Muscle layer of duodenum (tissue), 2 donors: ENCODE measurements at regions not wholly inside any gene's neighbourhood (a gene's known extent, or its start where the extent isn't known, plus 50 kb on each side); places are given as distances from the start of the nearest gene placed in this dataset.

Source experiments
- H3K27ac ChIP-seq: one replicate; pipeline ENCODE4 v1.7.0; 2013; ENCODE audit warnings: mild to moderate bottlenecking, low read length
- H3K27me3 ChIP-seq: one replicate; pipeline ENCODE4 v1.7.0; 2013; ENCODE audit warnings: low read depth, mild to moderate bottlenecking, control low read depth, low read length
- H3K36me3 ChIP-seq, 2 donors: one replicate each; pipeline ENCODE4 v1.7.0; 2013; ENCODE audit warnings: low read length in 2 of 2, control low read depth in 1 of 2, mild to moderate bottlenecking in 1 of 2; ENCODE audit not compliant: insufficient read depth in 2 of 2, control insufficient read depth in 1 of 2
- H3K4me1 ChIP-seq, 2 donors: one replicate each; pipeline ENCODE4 v1.7.0; 2013; ENCODE audit warnings: low read length in 2 of 2, mild to moderate bottlenecking in 2 of 2, control low read depth in 1 of 2, moderate library complexity in 1 of 2; ENCODE audit not compliant: insufficient read depth in 2 of 2, control insufficient read depth in 1 of 2
- H3K4me3 ChIP-seq, 2 donors: one replicate each; pipeline ENCODE4 v1.7.0; 2013; ENCODE audit warnings: low read length in 2 of 2, low read depth in 1 of 2, mild to moderate bottlenecking in 1 of 2
- H3K9me3 ChIP-seq, 2 donors: one replicate each; pipeline ENCODE4 v1.7.0; 2013; ENCODE audit warnings: low read length in 2 of 2, control low read depth in 1 of 2, mild to moderate bottlenecking in 1 of 2; ENCODE audit not compliant: control insufficient read depth in 1 of 2
- donor health status: healthy.

GRCh38 chr10:129275886-129276285, 191.2 kb upstream of the MGMT start:
- Histone ChIP-seq H3K36me3 (no peaks in the 10 kb centered on the region), H3K27me3 (no peaks in the 10 kb centered on the region), H3K4me3 (no peak overlapping the region), H3K9me3 (no peaks in the 10 kb centered on the region), H3K27ac (no peak overlapping the region), H3K4me1 (no peaks in the 10 kb centered on the region)

DNA sequence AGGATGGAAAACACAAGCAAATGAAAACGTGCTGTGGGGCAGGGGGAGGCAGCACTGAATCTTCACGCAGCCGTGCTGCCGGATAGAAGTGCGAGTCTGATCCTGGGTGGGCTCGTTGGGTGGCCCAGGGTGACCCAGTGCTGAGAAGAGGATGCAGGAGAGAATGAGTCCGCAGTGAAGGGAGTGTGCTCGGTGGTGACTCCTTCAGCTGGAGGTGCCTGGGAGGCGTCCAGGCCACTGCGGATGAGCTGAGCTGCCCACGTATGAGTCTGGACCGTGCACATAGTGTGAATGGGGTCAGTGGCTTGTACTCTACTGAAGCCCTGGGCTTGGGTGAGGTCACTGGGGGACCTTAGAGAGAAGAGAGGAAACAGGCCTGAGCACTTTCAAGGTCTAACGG, 190.0 kb upstream of the MGMT start:
- Histone ChIP-seq H3K27me3 (no peaks in the 10 kb centered on the region), H3K36me3 (no peaks in the 10 kb centered on the region), H3K27ac (no peak overlapping the region), H3K4me3 (no peak overlapping the region), H3K4me1 (no peaks in the 10 kb centered on the region), H3K9me3 (peaks cover 0 to 4% of the 10 kb centered on the region in 2 donors)

- no peak overlapping the region for H3K27ac ChIP-seq
- no peaks in the 10 kb centered on the region for H3K36me3 ChIP-seq
- H3K27me3 ChIP-seq, result no peaks in the 10 kb centered on the region
- H3K4me3 ChIP-seq, result no peak overlapping the region
- H3K4me1 ChIP-seq, result no peaks in the 10 kb centered on the region
- peaks cover 0 to 4% of the 10 kb centered on the region in 2 donors for H3K9me3 ChIP-seq
Observed at GRCh38 chr10:129277841-129278240, 189.2 kb upstream of the MGMT start.

DNA sequence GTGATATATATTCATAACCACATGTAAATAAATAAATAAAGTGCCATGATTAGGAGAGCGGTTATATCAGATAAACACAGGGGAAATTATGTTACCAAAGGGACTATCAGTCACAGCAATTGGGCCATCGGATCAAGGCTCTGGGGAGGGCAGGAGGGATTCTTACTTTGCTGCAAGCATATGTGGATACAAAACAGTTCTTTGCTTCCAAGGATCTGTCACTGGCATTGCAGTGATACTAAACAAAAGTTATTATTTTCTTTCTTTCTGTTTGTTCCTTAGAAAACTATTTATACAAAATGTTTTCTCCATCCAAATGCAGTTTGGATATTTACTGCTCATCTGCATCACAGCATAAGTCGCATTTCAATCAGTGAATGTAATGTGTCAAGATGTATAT, 188.4 kb upstream of the MGMT start:
- Histone ChIP-seq H3K4me1 (no peaks in the 10 kb centered on the region), H3K27me3 (no peaks in the 10 kb centered on the region), H3K36me3 (no peaks in the 10 kb centered on the region), H3K4me3 (no peak overlapping the region), H3K27ac (no peak overlapping the region), H3K9me3 (peaks cover 0 to 4% of the 10 kb centered on the region in 2 donors)

DNA sequence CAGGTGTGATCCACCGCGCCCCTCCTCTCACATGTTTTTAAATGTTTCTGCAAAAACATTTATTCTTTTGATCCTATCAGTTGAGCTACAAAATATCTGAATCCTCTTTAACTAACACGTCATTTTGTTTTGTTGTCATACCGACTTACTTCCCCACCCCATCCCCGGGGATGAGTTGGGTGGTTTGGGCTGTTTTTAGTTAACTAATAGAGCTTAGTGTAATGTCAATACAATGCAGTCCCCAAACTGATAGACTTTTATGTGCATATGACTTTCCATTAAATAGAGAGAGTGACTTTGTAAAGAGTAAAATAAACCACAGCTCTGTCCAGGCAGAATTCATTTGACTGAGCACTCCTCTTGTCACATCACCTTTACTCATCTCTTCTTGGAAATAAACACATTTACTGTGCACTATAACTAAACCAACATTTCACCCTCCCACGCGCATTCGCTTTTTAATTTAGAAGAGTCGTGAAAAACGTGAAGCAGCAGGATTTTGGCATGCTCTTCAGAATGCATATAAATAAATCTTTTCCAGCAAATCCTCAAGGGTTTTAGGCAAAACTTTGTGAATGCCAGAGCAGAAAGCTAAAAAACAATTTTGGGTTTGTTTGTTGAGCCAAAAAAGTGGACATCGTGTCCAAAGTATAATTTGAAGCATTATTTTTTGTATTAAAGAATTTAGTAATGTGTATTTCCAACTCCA, 187.4 kb upstream of the MGMT start:
- Histone ChIP-seq H3K4me3 (no peak overlapping the region), H3K27me3 (no peaks in the 10 kb centered on the region), H3K27ac (no peak overlapping the region), H3K9me3 (peaks cover 0 to 4% of the 10 kb centered on the region in 2 donors), H3K36me3 (no peaks in the 10 kb centered on the region), H3K4me1 (no peaks in the 10 kb centered on the region)

DNA sequence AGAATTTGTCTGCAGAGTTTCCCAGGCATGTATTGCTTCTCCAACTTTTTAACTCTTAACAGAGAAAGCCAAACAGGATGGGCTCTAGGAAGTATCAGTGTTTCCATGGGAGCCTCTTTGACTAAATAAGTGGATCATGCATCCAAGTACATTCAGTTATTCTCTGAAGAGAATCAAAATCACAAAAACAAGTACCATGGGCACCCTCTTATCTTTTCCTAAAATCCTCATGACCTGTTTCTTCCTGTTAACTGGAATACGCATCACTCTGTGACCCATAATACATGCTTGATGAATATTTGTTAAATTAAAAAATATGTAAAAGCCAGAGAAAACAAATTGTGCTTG, 186.9 kb upstream of the MGMT start:
- Histone ChIP-seq H3K9me3 (peaks cover 0 to 4% of the 10 kb centered on the region in 2 donors), H3K27ac (no peak overlapping the region), H3K4me1 (no peaks in the 10 kb centered on the region), H3K27me3 (no peaks in the 10 kb centered on the region), H3K4me3 (no peak overlapping the region), H3K36me3 (no peaks in the 10 kb centered on the region)

DNA sequence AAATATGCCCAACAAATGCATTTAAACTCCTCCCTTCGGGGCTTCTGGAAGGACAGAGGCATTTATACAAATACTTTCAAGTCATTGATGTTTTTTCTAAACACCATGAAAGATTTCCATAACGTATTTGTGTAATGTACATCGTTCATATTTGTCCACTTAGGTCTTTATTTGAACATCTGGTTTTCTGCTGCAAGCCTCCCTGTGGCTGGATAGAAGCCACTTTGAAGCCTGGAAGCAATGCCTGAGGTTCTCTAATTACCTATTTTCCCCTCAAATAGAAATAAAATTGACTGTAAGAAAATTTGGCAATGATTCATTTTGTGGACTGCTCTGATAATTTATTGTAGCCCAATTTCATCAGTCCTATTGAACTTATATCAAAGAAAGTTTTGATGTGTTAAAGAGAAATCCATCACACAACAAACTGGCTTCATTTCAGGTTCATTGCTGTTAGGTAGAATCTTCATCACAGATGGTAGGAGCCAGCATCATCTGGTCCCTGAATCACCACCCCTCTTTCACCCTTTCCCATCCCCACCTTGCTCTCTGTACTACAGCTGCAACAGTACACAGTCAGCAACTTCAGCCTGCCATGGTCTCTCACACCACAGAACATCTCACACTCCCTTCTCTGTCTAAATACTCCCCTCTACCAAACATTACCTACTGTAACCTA, 186.0 kb upstream of the MGMT start:
- H3K27ac ChIP-seq, result no peak overlapping the region
- no peak overlapping the region for H3K4me3 ChIP-seq
- H3K4me1 ChIP-seq, result no peaks in the 10 kb centered on the region
- H3K36me3 ChIP-seq, result no peaks in the 10 kb centered on the region
- peaks cover 0 to 4% of the 10 kb centered on the region in 2 donors for H3K9me3 ChIP-seq
- H3K27me3 ChIP-seq, result no peaks in the 10 kb centered on the region

DNA sequence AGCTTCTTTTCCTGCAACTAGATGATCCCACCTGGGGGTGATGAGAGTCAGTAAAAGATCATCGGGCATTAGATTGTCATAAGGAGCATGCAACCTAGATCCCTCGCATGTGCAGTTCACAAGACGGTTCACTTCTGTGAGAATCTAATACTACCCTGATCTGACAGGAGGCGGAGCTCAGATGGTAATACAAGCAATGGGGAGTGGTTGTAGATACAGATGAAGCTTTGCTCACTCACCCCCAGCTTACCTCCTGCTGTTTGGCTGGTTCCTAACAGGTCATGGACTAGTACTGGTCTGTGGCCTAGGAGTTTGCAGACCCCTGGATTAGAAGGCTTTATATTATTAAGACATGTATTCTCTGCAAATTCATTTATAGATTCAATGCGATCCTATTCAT, 181.6 kb upstream of the MGMT start:
- Histone ChIP-seq H3K9me3 (peaks cover 0 to 4% of the 10 kb centered on the region in 2 donors), H3K4me1 (no peaks in the 10 kb centered on the region), H3K36me3 (no peaks in the 10 kb centered on the region), H3K4me3 (no peak overlapping the region), H3K27ac (no peak overlapping the region), H3K27me3 (no peaks in the 10 kb centered on the region)

GRCh38 chr10:129288999-129289584, 177.9 kb upstream of the MGMT start:
- Histone ChIP-seq H3K36me3 (no peaks in the 10 kb centered on the region), H3K9me3 (no peaks in the 10 kb centered on the region), H3K4me3 (no peak overlapping the region), H3K4me1 (no peaks in the 10 kb centered on the region), H3K27me3 (no peaks in the 10 kb centered on the region), H3K27ac (no peak overlapping the region)

- Histone ChIP-seq H3K4me3 (no peak overlapping the region), H3K9me3 (no peaks in the 10 kb centered on the region), H3K27me3 (no peaks in the 10 kb centered on the region), H3K4me1 (no peaks in the 10 kb centered on the region), H3K36me3 (no peaks in the 10 kb centered on the region), H3K27ac (no peak overlapping the region)
Observed at GRCh38 chr10:129293991-129294700, 172.9 kb upstream of the MGMT start.

DNA sequence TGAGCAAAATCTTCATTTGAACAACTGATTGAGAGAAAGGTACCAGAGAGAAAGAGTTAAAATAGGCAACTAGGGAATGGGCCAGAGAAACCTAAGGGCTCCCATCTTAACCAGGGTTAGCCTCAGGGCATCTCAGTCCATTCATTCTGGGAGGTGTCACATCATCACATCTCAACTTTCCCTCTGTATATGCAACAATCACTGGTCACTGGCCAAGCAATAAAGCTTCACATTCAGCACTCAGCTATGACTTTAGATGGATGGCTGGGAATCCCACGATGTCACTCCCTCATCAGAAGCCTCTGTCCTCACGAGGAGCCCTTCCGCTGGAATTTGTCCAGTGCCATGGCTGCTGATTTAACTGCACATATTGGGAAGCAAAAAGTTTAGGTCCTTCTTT, 172.1 kb upstream of the MGMT start:
- no peaks in the 10 kb centered on the region for H3K36me3 ChIP-seq
- no peaks in the 10 kb centered on the region for H3K27me3 ChIP-seq
- no peak overlapping the region for H3K4me3 ChIP-seq
- H3K4me1 ChIP-seq, result no peaks in the 10 kb centered on the region
- no peak overlapping the region for H3K27ac ChIP-seq
- H3K9me3 ChIP-seq, result no peaks in the 10 kb centered on the region
